GM23338 (cell line): ENCODE measurements at regions not wholly inside any gene's neighbourhood (a gene's known extent, or its start where the extent isn't known, plus 50 kb on each side); places are given as distances from the start of the nearest gene placed in this dataset.

Source experiments
- ATAC-seq: fragments of 200-7000 bp; cut with Tn5 transposase; 3 replicates; pipeline ENCODE4 v1.9.1; 2020
- DNase-seq: peaks from one replicate; pipeline ENCODE4 v3.0.0-alpha.2; 2015; ENCODE audit warnings: low spot score
- H2AFZ ChIP-seq: fragments of 200-600 bp; sonication (generic); 2 replicates; pipeline ENCODE4 v1.8.0; 2016; ENCODE audit warnings: antibody characterized with exemption, mild to moderate bottlenecking, moderate library complexity
- H3F3A ChIP-seq: fragments of 200-600 bp; sonication (generic); replicated peaks from 2 replicates; pipeline ENCODE4 v1.8.0; 2017; ENCODE audit warnings: antibody characterized with exemption, mixed run types, low read depth
- H3K27ac ChIP-seq: fragments of 200-600 bp; sonication (generic); 2 replicates; pipeline ENCODE4 v1.6.1; 2016; ENCODE audit warnings: low read depth
- H3K27me3 ChIP-seq: fragments of 200-600 bp; sonication (generic); 2 replicates; pipeline ENCODE4 v1.8.0; 2016; ENCODE audit warnings: mild to moderate bottlenecking, mixed run types, moderate library complexity; ENCODE audit not compliant: insufficient read depth
- H3K36me3 ChIP-seq: fragments of 200-600 bp; sonication (generic); 2 replicates; pipeline ENCODE4 v1.8.0; 2016; ENCODE audit warnings: mild to moderate bottlenecking; ENCODE audit not compliant: insufficient read depth
- H3K4me1 ChIP-seq: fragments of 200-600 bp; sonication (generic); 2 replicates; pipeline ENCODE4 v1.8.0; 2016; ENCODE audit warnings: mild to moderate bottlenecking, moderate library complexity; ENCODE audit not compliant: insufficient read depth
- H3K4me2 ChIP-seq: fragments of 200-600 bp; sonication (generic); 2 replicates; pipeline ENCODE4 v1.7.1; 2017; ENCODE audit warnings: mixed run types
- H3K4me3 ChIP-seq: fragments of 200-600 bp; sonication (generic); 2 replicates; pipeline ENCODE4 v1.6.1; 2016; ENCODE audit warnings: mixed run types
- H3K79me2 ChIP-seq: fragments of 200-600 bp; sonication (generic); replicated peaks from 2 replicates; pipeline ENCODE4 v1.8.0; 2017; ENCODE audit warnings: mild to moderate bottlenecking; ENCODE audit not compliant: insufficient read depth
- H3K9me2 ChIP-seq: fragments of 200-600 bp; sonication (generic); 2 replicates; pipeline ENCODE4 v1.8.0; 2017; ENCODE audit not compliant: insufficient read depth
- H4K20me1 ChIP-seq: fragments of 200-600 bp; sonication (generic); replicated peaks from 2 replicates; pipeline ENCODE4 v1.8.0; 2017; ENCODE audit warnings: mild to moderate bottlenecking; ENCODE audit not compliant: insufficient read depth
- H3K27ac Mint-ChIP-seq: 2 replicates; pipeline ENCODE4 v1.8.0; 2020; ENCODE audit warnings: inconsistent platforms, mild to moderate bottlenecking, moderate library complexity, mixed read lengths
- H3K27me3 Mint-ChIP-seq: 3 replicates; pipeline ENCODE4 v1.8.0; 2022; ENCODE audit warnings: low read depth, mild to moderate bottlenecking, moderate library complexity, mixed read lengths, inconsistent platforms; ENCODE audit not compliant: insufficient read depth, poor library complexity
- H3K36me3 Mint-ChIP-seq: 3 replicates; pipeline ENCODE4 v1.8.0; 2021; ENCODE audit warnings: low read depth, mild to moderate bottlenecking, inconsistent platforms, moderate library complexity, mixed read lengths
- H3K4me1 Mint-ChIP-seq: 3 replicates; pipeline ENCODE4 v1.8.0; 2020; ENCODE audit warnings: mild to moderate bottlenecking, inconsistent platforms, mixed read lengths
- H3K4me3 Mint-ChIP-seq: 3 replicates; pipeline ENCODE4 v1.8.0; 2021; ENCODE audit warnings: moderate library complexity, mild to moderate bottlenecking, inconsistent platforms, mixed read lengths
- H3K9me3 Mint-ChIP-seq: 3 replicates; pipeline ENCODE4 v1.8.0; 2020; ENCODE audit warnings: moderate library complexity, mild to moderate bottlenecking, inconsistent platforms, mixed read lengths
- CREB1 ChIP-seq: fragments of 250-450 bp; sonication (Bioruptor Pico); IDR thresholded peaks from 2 replicates; pipeline ENCODE4 v1.5.0; 2020; ENCODE audit warnings: low read depth, mild to moderate bottlenecking, moderate library complexity
- ETS1 ChIP-seq: IDR thresholded peaks from 2 replicates; pipeline ENCODE4 v1.6.1; 2016; ENCODE audit warnings: antibody characterized with exemption
- EZH2 ChIP-seq: fragments of 200-600 bp; sonication (generic); IDR thresholded peaks from one replicate; pipeline ENCODE4 v1.8.0; 2017; ENCODE audit warnings: antibody characterized with exemption, mild to moderate bottlenecking, low read depth; ENCODE audit not compliant: unreplicated experiment
- EZH2phosphoT487 ChIP-seq: fragments of 200-600 bp; sonication (generic); IDR thresholded peaks from one replicate; pipeline ENCODE4 v1.8.1; 2018; ENCODE audit warnings: antibody characterized with exemption; ENCODE audit not compliant: unreplicated experiment
- JUNB ChIP-seq: IDR thresholded peaks from one replicate; pipeline ENCODE4 v1.6.1; 2016; ENCODE audit warnings: antibody characterized with exemption; ENCODE audit not compliant: unreplicated experiment
- POLR2AphosphoS5 ChIP-seq: IDR thresholded peaks from 2 replicates; pipeline ENCODE4 v1.6.1; 2016; ENCODE audit warnings: antibody characterized with exemption, low read depth
- STAT1 ChIP-seq: IDR thresholded peaks from one replicate; pipeline ENCODE4 v1.6.1; 2016; ENCODE audit warnings: antibody characterized with exemption; ENCODE audit not compliant: unreplicated experiment
- ZNF114 ChIP-seq: fragments of 250-450 bp; sonication (Bioruptor Pico); IDR thresholded peaks from 2 replicates; pipeline ENCODE4 v1.5.0; 2020; ENCODE audit warnings: mild to moderate bottlenecking, moderate library complexity
- ZNF331 ChIP-seq: fragments of 250-450 bp; sonication (Bioruptor Pico); IDR thresholded peaks from 2 replicates; pipeline ENCODE4 v1.5.0; 2020; ENCODE audit warnings: low read depth, mild to moderate bottlenecking, moderate library complexity
- TF ChIP-seq, protein P1 (sequence below), 2 experiments: fragments of 200-600 bp in 1 of 2; sonication (generic) in 1 of 2; conservative IDR thresholded peaks; 2 replicates each; pipeline versions ENCODE4 v1.5.1 to v1.6.1; 2016 to 2017; ENCODE audit warnings: antibody characterized with exemption in 2 of 2, low read depth in 2 of 2, mild to moderate bottlenecking in 2 of 2, moderate library complexity in 1 of 2
- TF ChIP-seq, protein P2 (sequence below): IDR thresholded peaks from one replicate; pipeline ENCODE4 v1.6.1; 2018; ENCODE audit warnings: antibody characterized with exemption; ENCODE audit not compliant: unreplicated experiment

- H4K20me1 ChIP-seq, result no peaks in the 10 kb centered on the region
- no peak overlapping the region for H3K4me3 ChIP-seq
- no peaks in the 10 kb centered on the region for H3K36me3 ChIP-seq
- no peak for TF ChIP-seq POLR2AphosphoS5
- no peak for TF ChIP-seq EZH2phosphoT487
- TF ChIP-seq EZH2, result no peak
- no peak for TF ChIP-seq ETS1
- no peak for TF ChIP-seq STAT1
- H3K4me2 ChIP-seq, result no peak overlapping the region
- no peaks in the 10 kb centered on the region for H3F3A ChIP-seq
- H3K27ac ChIP-seq, result no peak overlapping the region
- H3K9me2 ChIP-seq, result 0 out of 2 replicates have a peak, but pooled peaks cover 3% of the 10 kb centered on the region
- Mint-ChIP-seq H3K36me3 (no peaks in the 10 kb centered on the region), H3K4me1 (peaks cover 5% of the 10 kb centered on the region; the same call in 2 of the 3 replicates), H3K27me3 (peaks cover 7% of the 10 kb centered on the region), H3K9me3 (no peaks in the 10 kb centered on the region; the same call in 2 of the 3 replicates), H3K4me3 (no peak overlapping the region), H3K27ac (no peak overlapping the region)
- no peak for ATAC-seq
- H2AFZ ChIP-seq, result no peak overlapping the region
- no peak for DNase-seq
- no peaks in the 10 kb centered on the region for H3K27me3 ChIP-seq
- no peaks in the 10 kb centered on the region for H3K4me1 ChIP-seq
- H3K79me2 ChIP-seq, result no peaks in the 10 kb centered on the region
Measured at GRCh38 chr2:129237966-129238725, 741.3 kb upstream of the RAB6C start.

DNA sequence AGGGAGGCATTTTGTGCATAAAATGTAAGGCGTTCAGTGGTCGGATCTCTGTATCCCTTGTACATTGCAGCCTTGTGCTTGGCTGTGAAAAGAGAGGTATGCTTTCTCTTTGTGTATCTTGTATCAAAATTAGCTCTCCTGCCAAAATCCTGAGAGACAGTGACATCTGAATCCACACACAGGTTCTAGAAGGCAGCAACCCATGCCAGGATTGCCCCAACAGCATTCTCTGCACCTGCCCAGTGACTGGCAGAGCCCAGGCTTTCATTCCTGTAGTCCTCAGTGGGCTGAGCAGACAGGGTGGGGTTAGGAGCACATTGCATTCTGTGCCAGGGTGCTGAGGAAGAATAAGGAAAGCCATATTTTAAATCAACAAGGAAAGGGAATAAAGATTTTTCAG lies 740.3 kb upstream of the RAB6C start:
- Mint-ChIP-seq H3K4me1 (peaks cover 5% of the 10 kb centered on the region; the same call in 2 of the 3 replicates), H3K27ac (no peak overlapping the region), H3K4me3 (no peak overlapping the region), H3K27me3 (peaks cover 7% of the 10 kb centered on the region), H3K36me3 (no peaks in the 10 kb centered on the region), H3K9me3 (no peaks in the 10 kb centered on the region; the same call in 2 of the 3 replicates)
- Histone ChIP-seq H3K9me2 (0 out of 2 replicates have a peak, but pooled peaks cover 3% of the 10 kb centered on the region), H3K4me2 (no peak overlapping the region), H3K4me1 (no peaks in the 10 kb centered on the region), H2AFZ (no peak overlapping the region), H3K4me3 (no peak overlapping the region), H4K20me1 (no peaks in the 10 kb centered on the region), H3K27me3 (no peaks in the 10 kb centered on the region), H3F3A (no peaks in the 10 kb centered on the region), H3K79me2 (no peaks in the 10 kb centered on the region), H3K27ac (no peak overlapping the region), H3K36me3 (no peaks in the 10 kb centered on the region)
- DNase-seq (no peak), ATAC-seq (no peak)
- TF ChIP-seq CREB1 (CRISPR knock-in tag) (no peak), EZH2 (no peak), JUNB (no peak), ZNF331 (no peak), ZNF114 (CRISPR knock-in tag) (no peak)
- TF ChIP-seq, protein P1, sequence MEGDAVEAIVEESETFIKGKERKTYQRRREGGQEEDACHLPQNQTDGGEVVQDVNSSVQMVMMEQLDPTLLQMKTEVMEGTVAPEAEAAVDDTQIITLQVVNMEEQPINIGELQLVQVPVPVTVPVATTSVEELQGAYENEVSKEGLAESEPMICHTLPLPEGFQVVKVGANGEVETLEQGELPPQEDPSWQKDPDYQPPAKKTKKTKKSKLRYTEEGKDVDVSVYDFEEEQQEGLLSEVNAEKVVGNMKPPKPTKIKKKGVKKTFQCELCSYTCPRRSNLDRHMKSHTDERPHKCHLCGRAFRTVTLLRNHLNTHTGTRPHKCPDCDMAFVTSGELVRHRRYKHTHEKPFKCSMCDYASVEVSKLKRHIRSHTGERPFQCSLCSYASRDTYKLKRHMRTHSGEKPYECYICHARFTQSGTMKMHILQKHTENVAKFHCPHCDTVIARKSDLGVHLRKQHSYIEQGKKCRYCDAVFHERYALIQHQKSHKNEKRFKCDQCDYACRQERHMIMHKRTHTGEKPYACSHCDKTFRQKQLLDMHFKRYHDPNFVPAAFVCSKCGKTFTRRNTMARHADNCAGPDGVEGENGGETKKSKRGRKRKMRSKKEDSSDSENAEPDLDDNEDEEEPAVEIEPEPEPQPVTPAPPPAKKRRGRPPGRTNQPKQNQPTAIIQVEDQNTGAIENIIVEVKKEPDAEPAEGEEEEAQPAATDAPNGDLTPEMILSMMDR (conservative IDR thresholded peaks at IDR 0.05; ENCODE audit: low read depth in 2 of 2), result no peak
- TF ChIP-seq, protein P2, sequence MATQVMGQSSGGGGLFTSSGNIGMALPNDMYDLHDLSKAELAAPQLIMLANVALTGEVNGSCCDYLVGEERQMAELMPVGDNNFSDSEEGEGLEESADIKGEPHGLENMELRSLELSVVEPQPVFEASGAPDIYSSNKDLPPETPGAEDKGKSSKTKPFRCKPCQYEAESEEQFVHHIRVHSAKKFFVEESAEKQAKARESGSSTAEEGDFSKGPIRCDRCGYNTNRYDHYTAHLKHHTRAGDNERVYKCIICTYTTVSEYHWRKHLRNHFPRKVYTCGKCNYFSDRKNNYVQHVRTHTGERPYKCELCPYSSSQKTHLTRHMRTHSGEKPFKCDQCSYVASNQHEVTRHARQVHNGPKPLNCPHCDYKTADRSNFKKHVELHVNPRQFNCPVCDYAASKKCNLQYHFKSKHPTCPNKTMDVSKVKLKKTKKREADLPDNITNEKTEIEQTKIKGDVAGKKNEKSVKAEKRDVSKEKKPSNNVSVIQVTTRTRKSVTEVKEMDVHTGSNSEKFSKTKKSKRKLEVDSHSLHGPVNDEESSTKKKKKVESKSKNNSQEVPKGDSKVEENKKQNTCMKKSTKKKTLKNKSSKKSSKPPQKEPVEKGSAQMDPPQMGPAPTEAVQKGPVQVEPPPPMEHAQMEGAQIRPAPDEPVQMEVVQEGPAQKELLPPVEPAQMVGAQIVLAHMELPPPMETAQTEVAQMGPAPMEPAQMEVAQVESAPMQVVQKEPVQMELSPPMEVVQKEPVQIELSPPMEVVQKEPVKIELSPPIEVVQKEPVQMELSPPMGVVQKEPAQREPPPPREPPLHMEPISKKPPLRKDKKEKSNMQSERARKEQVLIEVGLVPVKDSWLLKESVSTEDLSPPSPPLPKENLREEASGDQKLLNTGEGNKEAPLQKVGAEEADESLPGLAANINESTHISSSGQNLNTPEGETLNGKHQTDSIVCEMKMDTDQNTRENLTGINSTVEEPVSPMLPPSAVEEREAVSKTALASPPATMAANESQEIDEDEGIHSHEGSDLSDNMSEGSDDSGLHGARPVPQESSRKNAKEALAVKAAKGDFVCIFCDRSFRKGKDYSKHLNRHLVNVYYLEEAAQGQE, result no peak
